NT2/D1 (cell line): ENCODE measurements at regions not wholly inside any gene's neighbourhood (a gene's known extent, or its start where the extent isn't known, plus 50 kb on each side); places are given as distances from the start of the nearest gene placed in this dataset.

Experiments used
- YY1 ChIP-seq: IDR thresholded peaks from 2 replicates; pipeline ENCODE4 v1.6.1; 2011; ENCODE audit not compliant: insufficient read length, insufficient read depth
- ZNF274 ChIP-seq: IDR thresholded peaks from 2 replicates; pipeline ENCODE4 v1.6.1; 2011; ENCODE audit warnings: mild to moderate bottlenecking, low read depth, low read length

GRCh38 chr1:58248072-58248471 is 298.5 kb downstream of the OMA1 start:
- TF ChIP-seq ZNF274 (no peak), YY1 (no peak)
